Stimulated activated CD8-positive, alpha-beta memory T cell treated with anti-CD3 and anti-CD28 coated beads, Interleukin-2, amount 100 ng/mL, for 1 hour (primary cell): ENCODE measurements at regions not wholly inside any gene's neighbourhood (a gene's known extent, or its start where the extent isn't known, plus 50 kb on each side); places are given as distances from the start of the nearest gene placed in this dataset.
A peak's percentile ranks its signal among the peaks of the same experiment; 100 is the strongest.
"Not testable (repeated sequence)": the region's sequence is repeated elsewhere in the genome, so short reads cannot be mapped to it uniquely, and the experiment has no call there.

Experiments
- DNase-seq, 2 donors: peaks; one replicate each; pipeline ENCODE4 v3.0.0-alpha.2; 2020; ENCODE audit warnings: low read depth in 2 of 2

DNA sequence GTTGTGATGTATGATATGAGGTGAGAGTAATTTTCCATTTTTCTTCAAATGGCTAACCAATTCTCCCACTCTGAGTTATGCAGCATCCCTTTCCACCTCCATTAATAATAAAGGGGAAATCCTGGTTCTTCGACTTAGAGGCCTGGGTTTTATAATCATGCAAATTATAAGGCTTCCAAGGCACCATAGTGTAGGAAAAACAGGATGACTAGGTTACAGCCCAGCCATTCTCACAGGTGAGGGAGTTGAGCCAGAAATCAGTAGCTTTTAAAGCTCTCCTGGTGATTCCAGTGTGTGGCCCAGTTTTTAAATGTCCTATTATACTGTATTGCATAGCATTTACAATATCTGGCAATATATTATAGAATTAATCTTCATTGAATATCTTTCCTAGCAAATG, 203.1 kb downstream of the ARHGEF9 start:
- DNase-seq, result no peak

- no peak for DNase-seq
These were observed 203.6 kb downstream of the ARHGEF9 start for GRCh38 chrX:63581398-63581797.

GRCh38 chrX:63576533-63576932, 208.5 kb downstream of the ARHGEF9 start:
- no peak for DNase-seq

GRCh38 chrX:63575700-63576099, 209.3 kb downstream of the ARHGEF9 start:
- DNase-seq, result not testable (repeated sequence)

- DNase-seq, result no peak
These were observed 215.7 kb upstream of the SPIN4 start for GRCh38 chrX:63566856-63567255.

- no peak for DNase-seq
These were observed 210.3 kb upstream of the SPIN4 start for GRCh38 chrX:63561425-63561824.

DNA sequence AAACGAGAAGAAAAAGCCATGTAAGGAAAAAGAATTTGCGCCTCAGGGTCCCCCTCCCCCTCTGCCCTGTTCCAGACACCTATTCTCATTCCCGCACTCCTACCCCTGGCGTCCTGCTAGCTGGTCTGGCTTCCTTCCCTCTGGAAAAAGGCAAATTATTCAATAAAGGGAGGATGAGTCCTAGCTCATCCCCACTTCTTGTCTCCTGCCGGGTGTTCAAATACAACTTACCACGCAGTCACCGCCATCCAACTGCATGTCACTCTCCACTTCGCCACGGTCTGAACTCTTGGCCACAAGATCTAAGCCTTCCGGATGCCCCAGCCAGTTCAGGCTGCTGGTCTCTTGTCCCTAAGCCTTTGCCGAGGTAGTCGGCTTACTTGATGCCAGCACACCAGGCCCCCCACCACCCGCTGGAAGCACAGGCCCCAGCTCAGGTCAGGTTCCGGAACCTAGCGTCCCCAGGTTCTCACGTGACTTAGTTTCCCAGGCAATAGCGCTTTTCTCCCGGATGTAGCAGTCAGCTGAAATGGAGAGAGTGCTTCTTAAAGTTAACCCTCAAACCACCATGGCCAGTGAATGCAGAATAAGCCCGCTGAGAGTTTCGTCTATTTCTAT, 209.6 kb upstream of the SPIN4 start:
- peak; percentile 14 to 16 for DNase-seq

DNA sequence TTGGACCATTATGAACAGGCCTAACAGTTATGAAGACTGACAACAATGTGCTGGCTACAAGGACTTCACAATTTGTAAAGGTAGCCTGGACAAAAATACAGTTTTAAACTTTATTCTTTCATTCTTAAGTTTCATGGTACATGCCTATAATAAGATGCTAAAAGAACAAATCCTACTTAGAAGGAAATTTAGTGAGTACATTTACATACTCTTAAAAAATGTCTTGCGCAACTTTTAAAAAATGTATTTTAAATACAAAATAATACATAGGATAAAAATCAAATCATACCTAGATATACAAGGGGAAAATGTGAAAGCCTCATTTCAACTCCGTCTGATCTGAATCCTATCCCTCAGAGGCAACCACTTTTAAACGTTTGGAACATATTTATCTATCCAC, 200.7 kb upstream of the SPIN4 start:
- no peak for DNase-seq

DNA sequence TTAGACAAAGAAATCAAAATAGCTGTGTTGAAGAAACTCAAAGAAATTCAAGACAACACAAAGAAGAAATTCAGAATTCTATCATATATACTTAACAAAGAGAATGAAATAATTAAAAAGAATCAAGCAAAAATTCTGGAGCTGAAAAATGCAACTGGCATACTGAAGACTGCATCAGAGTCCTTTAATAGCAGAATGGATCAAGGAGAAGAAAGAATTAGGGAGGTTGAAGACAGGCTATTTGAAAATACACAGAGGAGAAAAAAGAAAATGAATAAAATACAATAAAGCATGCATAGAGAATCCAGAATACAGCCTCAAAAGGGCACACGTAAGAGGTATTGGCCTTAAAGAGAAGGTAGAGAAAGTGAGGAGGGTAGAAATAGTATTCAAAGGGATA, 179.5 kb upstream of the SPIN4 start:
- no peak for DNase-seq

GRCh38 chrX:63529961-63530360, 178.8 kb upstream of the SPIN4 start:
- no peak for DNase-seq

DNA sequence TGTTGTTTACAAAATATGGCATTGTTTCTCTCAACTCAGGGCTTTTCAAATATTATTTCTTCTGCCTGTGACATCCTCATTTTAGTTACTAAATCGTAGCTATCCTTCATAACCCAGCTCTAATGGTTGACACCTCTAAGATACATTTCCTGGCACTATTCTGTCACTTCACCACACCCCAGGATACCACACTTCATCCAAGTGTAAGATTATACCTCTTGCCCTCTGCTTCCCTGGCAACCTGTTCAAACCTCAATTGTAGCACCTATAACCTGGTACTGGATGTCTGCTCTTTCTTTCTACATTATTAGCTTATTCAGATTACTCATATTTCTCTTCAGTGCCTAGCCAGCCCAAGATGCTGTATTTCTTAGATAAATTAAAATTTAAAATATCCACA, 175.7 kb upstream of the SPIN4 start:
- DNase-seq, result no peak

- DNase-seq, result no peak
These were observed 174.4 kb upstream of the SPIN4 start for GRCh38 chrX:63525491-63525890.

- not testable (repeated sequence) for DNase-seq
These were observed 168.2 kb upstream of the SPIN4 start for GRCh38 chrX:63519368-63519767.

DNA sequence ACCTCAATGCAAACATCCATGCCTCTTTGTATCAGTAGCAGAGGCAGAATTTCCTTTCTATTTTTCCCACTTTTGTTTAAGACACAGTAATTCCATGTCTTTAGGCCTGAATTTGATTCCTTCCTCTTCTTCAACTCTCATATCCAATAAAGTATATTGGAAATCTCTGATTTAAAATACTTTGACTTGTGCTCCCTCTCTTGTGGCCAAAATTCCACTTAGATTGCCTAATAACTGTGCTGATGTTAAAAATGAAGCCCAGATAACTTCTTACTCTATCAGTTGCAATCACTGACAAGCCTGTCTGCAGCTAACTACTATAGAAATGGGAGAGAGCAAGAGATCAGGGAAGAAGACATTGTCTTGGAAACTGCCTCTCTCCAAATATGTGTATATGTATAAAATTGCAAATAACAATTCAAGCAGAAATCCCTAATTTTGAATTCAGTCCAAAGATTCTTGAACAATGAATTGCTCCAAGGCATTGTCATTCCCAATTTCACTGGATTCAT, 163.5 kb upstream of the SPIN4 start:
- no peak for DNase-seq

DNA sequence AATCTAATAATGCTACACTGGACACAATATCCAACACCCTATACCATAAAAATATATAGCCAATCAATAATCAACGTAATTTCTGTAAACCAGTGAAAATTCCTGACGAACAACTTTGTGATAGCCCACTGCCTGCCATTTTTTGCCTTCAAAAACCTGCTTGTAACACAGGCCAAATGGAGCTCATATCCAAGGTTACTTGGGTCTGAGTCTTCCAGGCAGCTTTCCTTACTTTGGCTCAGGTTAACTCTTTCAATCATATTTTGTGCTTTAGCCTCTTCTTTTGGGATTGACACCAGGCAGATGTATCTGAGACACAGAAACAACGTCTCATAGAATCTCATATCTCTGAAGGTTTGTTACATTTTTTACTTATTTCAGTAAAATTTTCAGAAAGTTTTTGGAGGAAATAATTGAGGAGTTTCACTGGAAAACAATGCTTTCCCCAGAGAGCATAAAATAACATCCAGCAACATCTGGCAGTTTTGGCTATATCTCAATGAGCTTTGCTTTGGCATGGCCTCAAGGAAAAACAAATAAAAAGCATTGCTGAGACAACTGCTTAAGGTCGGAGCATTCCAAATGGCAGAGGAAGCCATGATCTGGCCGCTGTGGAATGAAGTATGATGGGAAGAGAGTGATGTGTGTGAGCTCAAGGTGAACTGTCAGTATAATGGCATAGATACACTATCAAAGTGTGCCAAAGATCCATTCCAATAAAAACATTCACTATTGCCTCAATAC, 162.9 kb upstream of the SPIN4 start:
- no peak for DNase-seq

DNA sequence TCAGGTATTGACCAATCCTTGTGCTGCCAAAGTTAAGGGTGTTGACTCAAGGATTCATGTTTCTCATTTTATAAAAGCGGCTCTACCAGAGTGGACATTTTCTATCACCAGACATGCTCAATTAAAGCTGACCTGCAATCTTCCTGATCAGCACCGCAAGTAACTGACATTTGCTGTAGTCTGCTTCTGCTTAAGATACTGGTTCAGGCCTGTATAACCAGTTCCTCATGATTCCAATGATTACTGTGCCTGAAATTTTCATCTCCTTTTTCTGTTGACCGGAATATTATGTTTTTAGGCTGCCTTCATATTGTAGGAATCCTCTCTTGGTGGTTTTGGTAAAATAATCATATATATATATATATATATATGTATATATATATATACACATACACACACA, 160.2 kb upstream of the SPIN4 start:
- DNase-seq, result no peak

DNA sequence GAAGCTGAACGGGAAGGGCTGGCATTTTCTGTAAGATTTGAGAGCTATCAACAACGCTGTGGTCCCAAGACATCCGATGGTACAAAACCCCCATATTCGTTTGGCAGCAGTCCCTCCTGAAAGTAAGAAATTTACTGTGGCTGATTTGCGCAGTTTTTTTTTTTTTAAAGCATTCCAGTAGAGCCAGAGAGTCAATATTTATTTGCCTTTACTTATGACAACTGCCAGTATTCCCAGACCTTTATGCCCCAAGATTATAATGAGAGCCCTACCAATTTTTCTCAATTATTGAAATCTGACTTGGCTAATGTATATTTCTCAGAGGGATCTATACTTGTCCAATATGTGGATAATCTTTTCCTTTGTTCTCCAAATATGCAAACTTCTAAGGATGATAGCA, 157.5 kb upstream of the SPIN4 start:
- no peak for DNase-seq

DNA sequence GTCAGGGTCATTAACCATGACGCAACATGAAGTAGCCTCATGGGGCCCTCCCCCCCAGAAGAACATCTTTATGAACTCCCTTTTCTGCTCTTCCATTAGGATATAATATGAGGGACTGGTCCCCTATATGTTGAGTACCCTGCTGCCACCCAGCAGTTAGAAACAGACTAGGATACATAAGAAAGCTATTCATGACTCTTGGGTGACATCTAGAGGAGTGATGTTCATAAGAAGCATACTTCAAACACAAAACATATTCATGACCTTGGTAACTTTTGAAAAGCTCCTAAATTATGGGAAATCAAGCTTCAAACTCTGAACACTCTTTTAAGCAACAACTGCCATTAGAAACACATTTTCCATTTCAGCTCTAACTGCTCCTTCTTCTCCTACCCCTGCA, 155.2 kb upstream of the SPIN4 start:
- DNase-seq, result no peak

- no peak for DNase-seq
These were observed 152.4 kb upstream of the SPIN4 start for GRCh38 chrX:63503541-63503940.

GRCh38 chrX:63488546-63489373, 137.6 kb upstream of the SPIN4 start:
- DNase-seq, result no peak

- no peak for DNase-seq
These were observed 124.1 kb upstream of the SPIN4 start for GRCh38 chrX:63475200-63475599.

DNA sequence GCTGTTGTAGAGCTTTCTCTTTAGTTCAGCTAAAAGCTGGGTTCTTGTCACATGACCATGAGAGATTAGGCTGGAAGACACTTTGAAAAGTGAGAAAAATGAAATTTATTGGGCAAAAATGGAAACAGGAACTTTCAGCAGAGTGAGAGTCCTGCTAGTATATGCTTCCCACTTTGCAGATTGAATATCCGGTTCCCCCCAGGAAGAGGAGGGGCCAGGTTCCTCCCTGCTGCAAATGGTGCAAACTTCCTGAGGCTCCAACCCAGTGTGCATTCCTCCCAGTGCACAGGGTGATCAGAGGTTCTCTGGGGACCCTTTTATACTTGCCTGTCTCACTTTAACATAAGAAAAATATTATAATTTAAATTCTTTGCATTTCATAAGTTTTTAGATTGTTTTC, 119.9 kb upstream of the SPIN4 start:
- DNase-seq, result no peak

- no peak for DNase-seq
These were observed 119.4 kb upstream of the SPIN4 start for GRCh38 chrX:63470506-63470905.
